Keratinocyte (primary cell): ENCODE measurements at regions not wholly inside any gene's neighbourhood (a gene's known extent, or its start where the extent isn't known, plus 50 kb on each side); places are given as distances from the start of the nearest gene placed in this dataset.

Source experiments
- DNase-seq: peaks from one replicate; pipeline ENCODE4 v3.0.0-alpha.2; 2011; ENCODE audit warnings: low read depth, missing footprints, low spot score
- FAIRE-seq: peaks from 2 replicates; lab custom pipeline; 2011; peaks lifted over from hg19 to GRCh38; lab: Jason Lieb, UNC
- H2AFZ ChIP-seq: 2 replicates; pipeline ENCODE4 v1.6.0; 2012; ENCODE audit warnings: low read length, control low read depth, inconsistent platforms; ENCODE audit not compliant: control insufficient read depth
- H3K27ac ChIP-seq: 2 replicates; pipeline ENCODE4 v1.5.1; 2011; ENCODE audit warnings: low read length; ENCODE audit not compliant: control insufficient read depth, insufficient read depth
- H3K27me3 ChIP-seq: 3 replicates; pipeline ENCODE4 v1.6.0; 2011; ENCODE audit warnings: low read length; ENCODE audit not compliant: control insufficient read depth, insufficient read depth; ENCODE audit errors: extremely low read depth
- H3K36me3 ChIP-seq, 2 experiments: 2 replicates in 1 of 2; 3 replicates in 1 of 2; pipeline ENCODE4 v1.5.1; 2011; ENCODE audit warnings: low read length in 2 of 2, mild to moderate bottlenecking in 1 of 2; ENCODE audit not compliant: control insufficient read depth in 2 of 2, insufficient read depth in 2 of 2; ENCODE audit errors: extremely low read depth in 1 of 2
- H3K4me1 ChIP-seq: 3 replicates; pipeline ENCODE4 v1.5.1; 2011; ENCODE audit warnings: low read length; ENCODE audit not compliant: control insufficient read depth, insufficient read depth; ENCODE audit errors: extremely low read depth
- H3K4me2 ChIP-seq: 3 replicates; pipeline ENCODE4 v1.6.0; 2011; ENCODE audit warnings: low read depth, low read length; ENCODE audit not compliant: control insufficient read depth, insufficient read depth; ENCODE audit errors: extremely low read depth
- H3K4me3 ChIP-seq, 3 experiments: fragments of 200-600 bp in 1 of 3; sonication (generic) in 1 of 3; 2 replicates in 2 of 3; 3 replicates in 1 of 3; pipeline ENCODE4 v1.5.1; 2011 to 2016; ENCODE audit warnings: low read length in 3 of 3, mild to moderate bottlenecking in 3 of 3, control low read depth in 2 of 3, inconsistent platforms in 1 of 3, low read depth in 1 of 3, mixed read lengths in 1 of 3, mixed run types in 1 of 3, moderate library complexity in 1 of 3; ENCODE audit not compliant: control insufficient read depth in 2 of 3, insufficient read depth in 2 of 3; ENCODE audit errors: extremely low read depth in 1 of 3
- H3K79me2 ChIP-seq: 2 replicates; pipeline ENCODE4 v1.6.0; 2012; ENCODE audit warnings: low read length; ENCODE audit not compliant: control insufficient read depth, insufficient read depth
- H3K9ac ChIP-seq: 3 replicates; pipeline ENCODE4 v1.6.0; 2011; ENCODE audit warnings: low read length; ENCODE audit not compliant: control insufficient read depth, insufficient read depth; ENCODE audit errors: extremely low read depth
- H3K9me1 ChIP-seq: 3 replicates; pipeline ENCODE4 v1.6.0; 2011; ENCODE audit warnings: low read length; ENCODE audit not compliant: control insufficient read depth, insufficient read depth; ENCODE audit errors: extremely low read depth
- H3K9me3 ChIP-seq: 2 replicates; pipeline ENCODE4 v1.5.1; 2012; ENCODE audit warnings: low read depth, low read length; ENCODE audit not compliant: control insufficient read depth
- H4K20me1 ChIP-seq: 3 replicates; pipeline ENCODE4 v1.6.0; 2011; ENCODE audit warnings: low read length; ENCODE audit not compliant: control insufficient read depth, insufficient read depth; ENCODE audit errors: extremely low read depth
- CTCF ChIP-seq, 3 experiments: IDR thresholded peaks in 1 of 3; conservative IDR thresholded peaks in 1 of 3; optimal IDR thresholded peaks in 1 of 3; 2 replicates in 2 of 3; 3 replicates in 1 of 3; pipeline versions ENCODE3 to v1.5.1; 2011; ENCODE audit warnings: low read length in 3 of 3, mild to moderate bottlenecking in 3 of 3, moderate library complexity in 2 of 3, control low read depth in 1 of 3, inconsistent platforms in 1 of 3; ENCODE audit not compliant: insufficient read depth in 2 of 3; ENCODE audit errors: extremely low read depth in 1 of 3
- EZH2 ChIP-seq: IDR thresholded peaks from one replicate; pipeline ENCODE4 v1.6.1; 2012; ENCODE audit warnings: inconsistent platforms, mild to moderate bottlenecking, low read length, moderate library complexity
- dilution Hi-C: fragments of 300-500 bp; cut with MboI; formaldehyde crosslinking; loops from one replicate; pipeline ENCODE4 v1.7.0; 2020; ENCODE audit warnings: low sequenced_read_pairs; ENCODE audit not compliant: extremely low pct_ligation_motif_present

GRCh38 chr18:59047321-59048047, 92.2 kb upstream of the SEC11C start:
- no peak for FAIRE-seq

GRCh38 chr18:59048048-59048363, 91.7 kb upstream of the SEC11C start:
- Histone ChIP-seq H3K79me2 (no peaks in the 10 kb centered on the region), H4K20me1 (no peaks in the 10 kb centered on the region), H3K36me3 (no peaks in the 10 kb centered on the region), H3K9me3 (no peaks in the 10 kb centered on the region), H3K27ac (no peak overlapping the region), H2AFZ (no peak overlapping the region), H3K27me3 (no peaks in the 10 kb centered on the region), H3K4me2 (no peak overlapping the region), H3K4me3 (no peak overlapping the region), H3K4me1 (no peaks in the 10 kb centered on the region), H3K9ac (no peak overlapping the region), H3K9me1 (no peaks in the 10 kb centered on the region)
- FAIRE-seq (no peak), DNase-seq (no peak)
- no peak for TF ChIP-seq CTCF (optimal IDR thresholded peaks at IDR 0.05 in 1 of 3, IDR thresholded peaks at IDR 0.05 in 1 of 3, conservative IDR thresholded peaks at IDR 0.05 in 1 of 3; ENCODE audit: extremely low read depth in 1 of 3, insufficient read depth in 2 of 3, low read length in 3 of 3)
- TF ChIP-seq EZH2: no peak
- dilution Hi-C loops: no loop called here

More at GRCh38 chr18:59047321-59048047, 92.2 kb upstream of the SEC11C start:
- Histone ChIP-seq H4K20me1 (no peaks in the 10 kb centered on the region), H3K4me2 (no peak overlapping the region), H3K4me3 (no peak overlapping the region), H3K36me3 (no peaks in the 10 kb centered on the region), H3K9ac (no peak overlapping the region), H2AFZ (no peak overlapping the region), H3K9me1 (no peaks in the 10 kb centered on the region), H3K4me1 (no peaks in the 10 kb centered on the region), H3K79me2 (no peaks in the 10 kb centered on the region), H3K9me3 (no peaks in the 10 kb centered on the region), H3K27me3 (no peaks in the 10 kb centered on the region), H3K27ac (no peak overlapping the region)
- no peak for DNase-seq
- dilution Hi-C loops: no loop called here
- no peak for TF ChIP-seq EZH2

- no peaks in the 10 kb centered on the region for H3K36me3 ChIP-seq
- no peaks in the 10 kb centered on the region for H4K20me1 ChIP-seq
- no peaks in the 10 kb centered on the region for H3K9me1 ChIP-seq
- no peak overlapping the region for H2AFZ ChIP-seq
- no peak overlapping the region for H3K27ac ChIP-seq
- no peak overlapping the region for H3K9ac ChIP-seq
- DNase-seq: no peak
- dilution Hi-C loops: no loop called here
- H3K9me3 ChIP-seq: no peaks in the 10 kb centered on the region
- H3K4me1 ChIP-seq: no peaks in the 10 kb centered on the region
- no peak for FAIRE-seq
- no peak overlapping the region for H3K4me2 ChIP-seq
- H3K4me3 ChIP-seq: no peak overlapping the region
- TF ChIP-seq EZH2: no peak
- no peak for TF ChIP-seq CTCF (optimal IDR thresholded peaks at IDR 0.05 in 1 of 3, IDR thresholded peaks at IDR 0.05 in 1 of 3, conservative IDR thresholded peaks at IDR 0.05 in 1 of 3; ENCODE audit: extremely low read depth in 1 of 3, insufficient read depth in 2 of 3, low read length in 3 of 3)
- no peaks in the 10 kb centered on the region for H3K27me3 ChIP-seq
- H3K79me2 ChIP-seq: no peaks in the 10 kb centered on the region
Observed at GRCh38 chr18:59048378-59048777, 91.3 kb upstream of the SEC11C start.
